Panc1 (cell line): ENCODE measurements at regions not wholly inside any gene's neighbourhood (a gene's known extent, or its start where the extent isn't known, plus 50 kb on each side); places are given as distances from the start of the nearest gene placed in this dataset.

Experiments used
- ATAC-seq: fragments of 200-7000 bp; cut with Tn5 transposase; 2 replicates; pipeline ENCODE4 v1.9.1; 2020; ENCODE audit warnings: mild to moderate bottlenecking, moderate library complexity
- BruUV-seq: library from RNA; stranded (reverse); fragments of 400-500 nt; replicated peaks from 2 replicates; lab custom pipeline; 2021; lab: Mats Ljungman, UMichigan
- CTCF ChIA-PET: fragments of 300-600 bp; sonication (Branson Sonifier 250); formaldehyde crosslinking; loops from one replicate; lab custom pipeline; 2022; ENCODE audit warnings: antibody characterized with exemption; lab: Charles Lee
- POLR2A ChIA-PET: fragments of 300-600 bp; sonication (Branson Sonifier 250); formaldehyde crosslinking; loops from one replicate; lab custom pipeline; 2022; ENCODE audit warnings: antibody characterized with exemption; lab: Charles Lee
- DNase-seq: peaks from one replicate; pipeline ENCODE4 v3.0.0-alpha.2; 2010; ENCODE audit warnings: low read depth, low spot score
- H3K27ac ChIP-seq: 2 replicates; pipeline ENCODE4 v1.5.1; 2011; ENCODE audit warnings: mild to moderate bottlenecking, low read length, inconsistent platforms
- H3K27me3 ChIP-seq: fragments of 200-500 bp; sonication (Bioruptor generic); 2 replicates; pipeline ENCODE4 v1.6.0; 2014; ENCODE audit warnings: low read length, inconsistent platforms; ENCODE audit not compliant: control insufficient read depth, insufficient read depth
- H3K36me3 ChIP-seq: fragments of 200-500 bp; sonication (Bioruptor generic); 2 replicates; pipeline ENCODE4 v1.5.1; 2014; ENCODE audit warnings: inconsistent platforms, mild to moderate bottlenecking, low read length, moderate library complexity; ENCODE audit not compliant: control insufficient read depth, insufficient read depth
- H3K4me1 ChIP-seq: 2 replicates; pipeline ENCODE4 v1.5.1; 2011; ENCODE audit warnings: inconsistent platforms, mild to moderate bottlenecking, low read length, moderate library complexity; ENCODE audit not compliant: control insufficient read depth, insufficient read depth
- H3K4me3 ChIP-seq, 2 experiments: 2 replicates each; pipeline ENCODE4 v1.5.1; 2011 to 2012; ENCODE audit warnings: low read depth in 2 of 2, low read length in 2 of 2, mild to moderate bottlenecking in 2 of 2, inconsistent platforms in 1 of 2, moderate library complexity in 1 of 2
- H3K9me3 ChIP-seq: fragments of 200-500 bp; sonication (Bioruptor generic); 2 replicates; pipeline ENCODE4 v1.5.1; 2014; ENCODE audit warnings: low read depth, mild to moderate bottlenecking, inconsistent platforms, low read length, moderate library complexity; ENCODE audit not compliant: control insufficient read depth, insufficient read depth
- POLR2AphosphoS5 ChIP-seq: IDR thresholded peaks from 2 replicates; pipeline ENCODE4 v1.6.1; 2012; ENCODE audit warnings: mild to moderate bottlenecking, low read depth, low read length, moderate library complexity
- SIN3A ChIP-seq: IDR thresholded peaks from 2 replicates; pipeline ENCODE4 v1.6.1; 2012; ENCODE audit warnings: low read depth, mild to moderate bottlenecking, low read length, moderate library complexity, borderline replicate concordance; ENCODE audit not compliant: insufficient read depth
- TCF7L2 ChIP-seq: IDR thresholded peaks from 2 replicates; pipeline ENCODE4 v1.6.1; 2011; ENCODE audit warnings: mild to moderate bottlenecking, low read depth, low read length, inconsistent platforms
- in situ Hi-C: cut with HindIII; loops from 2 replicates; pipeline ENCODE4 v1.10.0; 2016; ENCODE audit warnings: low sequenced_read_pairs, low pct_unique_long_range_greater_than_20kb
- intact Hi-C: fragments of 100-400 bp; cut with micrococcal nuclease; formaldehyde crosslinking; loops from one replicate; pipeline ENCODE4 v1.10.0; 2022; ENCODE audit not compliant: unreplicated experiment
- TF ChIP-seq, protein P1 (sequence below), 2 experiments: IDR thresholded peaks; 2 replicates each; pipeline ENCODE4 v1.6.1; 2011 to 2012; ENCODE audit warnings: low read depth in 2 of 2, control low read depth in 1 of 2, low read length in 1 of 2, mild to moderate bottlenecking in 1 of 2, moderate library complexity in 1 of 2; ENCODE audit not compliant: insufficient read depth in 1 of 2
- TF ChIP-seq, protein P2 (sequence below): fragments of 450-650 bp; IDR thresholded peaks from 2 replicates; pipeline ENCODE4 v1.5.1; 2017; ENCODE audit warnings: mild to moderate bottlenecking

DNA sequence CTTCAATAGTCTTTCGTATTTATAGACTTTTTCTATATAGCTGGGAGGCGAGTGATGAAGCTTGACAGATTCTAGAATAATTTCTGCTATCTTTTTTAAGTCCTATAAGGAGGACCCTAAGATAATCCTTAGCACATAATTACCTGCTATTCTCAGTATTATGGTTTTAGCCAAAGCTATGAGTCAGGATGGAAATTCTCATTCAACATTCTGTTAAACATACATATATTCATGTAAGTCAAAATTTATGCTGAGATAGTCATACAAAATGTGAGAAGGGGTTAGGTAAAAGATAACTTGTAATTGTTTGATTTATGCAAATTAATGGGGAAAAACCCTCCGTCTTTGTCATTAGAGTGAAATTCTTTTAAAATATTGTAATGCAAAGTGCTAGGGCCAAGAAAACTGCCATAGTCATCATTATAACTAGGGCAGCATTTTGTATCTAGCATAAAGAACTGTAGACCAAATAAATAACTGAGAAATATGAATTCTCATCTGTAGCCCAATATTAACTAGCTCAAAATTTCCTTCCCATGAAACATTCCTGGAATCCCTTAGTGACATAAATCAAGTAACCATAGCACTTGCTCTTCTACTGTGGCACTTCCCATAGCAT is 118.5 kb downstream of the MRPS30 start:
- H3K9me3 ChIP-seq: no peaks in the 10 kb centered on the region
- in situ Hi-C loops: no loop called here
- no peak for ATAC-seq

DNA sequence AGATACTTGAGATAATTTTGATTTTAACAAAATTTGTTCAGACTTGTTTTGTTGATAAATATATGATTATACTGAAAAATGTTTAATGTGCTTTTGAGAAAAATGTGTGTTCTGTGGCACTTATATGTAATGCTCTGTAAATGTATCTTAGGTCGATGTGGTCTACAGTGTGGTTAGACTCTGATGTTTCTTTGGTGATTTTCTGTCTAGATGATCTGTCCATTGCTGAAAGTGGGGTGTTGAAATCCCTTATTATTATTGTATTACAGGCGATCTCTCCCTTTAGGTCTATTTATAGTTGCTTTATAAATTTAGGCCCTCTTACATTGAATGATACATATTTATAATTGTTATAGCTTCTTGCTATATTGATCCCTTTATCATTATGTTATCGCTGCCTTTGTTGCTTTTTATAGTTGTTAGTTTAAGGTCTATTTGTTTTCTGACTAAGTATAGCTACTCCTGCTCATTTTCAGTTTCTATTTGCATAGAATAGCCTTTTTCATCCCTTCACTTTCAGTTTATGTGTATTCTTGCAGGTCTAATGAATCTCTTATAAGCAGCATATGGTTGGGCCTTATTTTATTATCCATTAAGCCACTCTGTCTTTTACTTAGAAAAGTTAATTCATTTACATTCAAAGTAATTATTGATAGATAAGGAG is 124.3 kb downstream of the MRPS30 start:
- H3K9me3 ChIP-seq: no peaks in the 10 kb centered on the region
- POLR2A ChIA-PET: no interaction called here

More for the DNA sequence above, 118.5 kb downstream of the MRPS30 start:
- Histone ChIP-seq H3K27me3 (no peaks in the 10 kb centered on the region), H3K4me3 (no peak overlapping the region), H3K36me3 (no peaks in the 10 kb centered on the region), H3K27ac (no peak overlapping the region), H3K4me1 (no peaks in the 10 kb centered on the region)
- no TSS peak for BruUV-seq
- TF ChIP-seq, protein P1, sequence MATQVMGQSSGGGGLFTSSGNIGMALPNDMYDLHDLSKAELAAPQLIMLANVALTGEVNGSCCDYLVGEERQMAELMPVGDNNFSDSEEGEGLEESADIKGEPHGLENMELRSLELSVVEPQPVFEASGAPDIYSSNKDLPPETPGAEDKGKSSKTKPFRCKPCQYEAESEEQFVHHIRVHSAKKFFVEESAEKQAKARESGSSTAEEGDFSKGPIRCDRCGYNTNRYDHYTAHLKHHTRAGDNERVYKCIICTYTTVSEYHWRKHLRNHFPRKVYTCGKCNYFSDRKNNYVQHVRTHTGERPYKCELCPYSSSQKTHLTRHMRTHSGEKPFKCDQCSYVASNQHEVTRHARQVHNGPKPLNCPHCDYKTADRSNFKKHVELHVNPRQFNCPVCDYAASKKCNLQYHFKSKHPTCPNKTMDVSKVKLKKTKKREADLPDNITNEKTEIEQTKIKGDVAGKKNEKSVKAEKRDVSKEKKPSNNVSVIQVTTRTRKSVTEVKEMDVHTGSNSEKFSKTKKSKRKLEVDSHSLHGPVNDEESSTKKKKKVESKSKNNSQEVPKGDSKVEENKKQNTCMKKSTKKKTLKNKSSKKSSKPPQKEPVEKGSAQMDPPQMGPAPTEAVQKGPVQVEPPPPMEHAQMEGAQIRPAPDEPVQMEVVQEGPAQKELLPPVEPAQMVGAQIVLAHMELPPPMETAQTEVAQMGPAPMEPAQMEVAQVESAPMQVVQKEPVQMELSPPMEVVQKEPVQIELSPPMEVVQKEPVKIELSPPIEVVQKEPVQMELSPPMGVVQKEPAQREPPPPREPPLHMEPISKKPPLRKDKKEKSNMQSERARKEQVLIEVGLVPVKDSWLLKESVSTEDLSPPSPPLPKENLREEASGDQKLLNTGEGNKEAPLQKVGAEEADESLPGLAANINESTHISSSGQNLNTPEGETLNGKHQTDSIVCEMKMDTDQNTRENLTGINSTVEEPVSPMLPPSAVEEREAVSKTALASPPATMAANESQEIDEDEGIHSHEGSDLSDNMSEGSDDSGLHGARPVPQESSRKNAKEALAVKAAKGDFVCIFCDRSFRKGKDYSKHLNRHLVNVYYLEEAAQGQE (IDR thresholded peaks at IDR 0.05; ENCODE audit: insufficient read depth in 1 of 2, low read depth in 2 of 2, low read length in 1 of 2): no peak
- TF ChIP-seq POLR2AphosphoS5 (no peak), TCF7L2 (no peak), SIN3A (no peak)
- TF ChIP-seq, protein P2, sequence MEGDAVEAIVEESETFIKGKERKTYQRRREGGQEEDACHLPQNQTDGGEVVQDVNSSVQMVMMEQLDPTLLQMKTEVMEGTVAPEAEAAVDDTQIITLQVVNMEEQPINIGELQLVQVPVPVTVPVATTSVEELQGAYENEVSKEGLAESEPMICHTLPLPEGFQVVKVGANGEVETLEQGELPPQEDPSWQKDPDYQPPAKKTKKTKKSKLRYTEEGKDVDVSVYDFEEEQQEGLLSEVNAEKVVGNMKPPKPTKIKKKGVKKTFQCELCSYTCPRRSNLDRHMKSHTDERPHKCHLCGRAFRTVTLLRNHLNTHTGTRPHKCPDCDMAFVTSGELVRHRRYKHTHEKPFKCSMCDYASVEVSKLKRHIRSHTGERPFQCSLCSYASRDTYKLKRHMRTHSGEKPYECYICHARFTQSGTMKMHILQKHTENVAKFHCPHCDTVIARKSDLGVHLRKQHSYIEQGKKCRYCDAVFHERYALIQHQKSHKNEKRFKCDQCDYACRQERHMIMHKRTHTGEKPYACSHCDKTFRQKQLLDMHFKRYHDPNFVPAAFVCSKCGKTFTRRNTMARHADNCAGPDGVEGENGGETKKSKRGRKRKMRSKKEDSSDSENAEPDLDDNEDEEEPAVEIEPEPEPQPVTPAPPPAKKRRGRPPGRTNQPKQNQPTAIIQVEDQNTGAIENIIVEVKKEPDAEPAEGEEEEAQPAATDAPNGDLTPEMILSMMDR: no peak
- intact Hi-C loops: no loop called here
- ChIA-PET POLR2A (no interaction called here), CTCF (no interaction called here)
- DNase-seq: no peak

More for the DNA sequence above, 124.3 kb downstream of the MRPS30 start:
- H3K4me1 ChIP-seq: no peaks in the 10 kb centered on the region
- no peak overlapping the region for H3K27ac ChIP-seq
- no peak for DNase-seq
- no peaks in the 10 kb centered on the region for H3K36me3 ChIP-seq
- no peak for ATAC-seq
- no peak overlapping the region for H3K4me3 ChIP-seq
- intact Hi-C loops (no loop called here), in situ Hi-C loops (no loop called here)
- no TSS peak for BruUV-seq
- CTCF ChIA-PET: no interaction called here
- H3K27me3 ChIP-seq: no peaks in the 10 kb centered on the region
- no peak for TF ChIP-seq SIN3A
- TF ChIP-seq, protein P1 (IDR thresholded peaks at IDR 0.05; ENCODE audit: insufficient read depth in 1 of 2, low read depth in 2 of 2, low read length in 1 of 2): no peak
